ENCODE measurements at regions not wholly inside any gene's neighbourhood (a gene's known extent, or its start where the extent isn't known, plus 50 kb on each side); places are given as distances from the start of the nearest gene placed in this dataset.

DNA sequence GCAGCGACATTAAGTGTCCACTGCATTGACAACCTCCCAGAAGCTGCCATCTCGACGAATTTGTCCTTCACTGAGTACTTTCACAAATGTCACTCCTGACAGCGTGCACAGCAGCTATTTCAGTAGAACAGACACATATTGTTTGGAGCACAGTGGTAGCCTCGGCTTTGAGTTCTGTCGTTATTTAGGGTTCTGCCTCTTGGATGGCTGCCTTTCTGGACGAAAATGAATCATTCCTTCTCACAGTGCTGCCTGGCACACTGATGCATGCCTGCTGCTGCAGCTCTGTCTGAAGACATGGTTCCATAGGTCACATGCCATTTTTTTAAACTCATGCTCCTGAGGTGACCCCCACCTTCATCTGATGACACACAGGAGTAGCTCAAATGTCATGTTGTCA lies 477.0 kb downstream of the C6orf118 start:
- dilution Hi-C loops (cut with MboI; ENCODE audit: extremely low pct_ligation_motif_present, low sequenced_read_pairs): no loop called here
- Histone ChIP-seq H2AFZ (ENCODE audit: control insufficient read depth, low read length) (no peak overlapping the region), H3K4me1 (ENCODE audit: control insufficient read depth, extremely low read depth, insufficient read depth, low read length) (no peaks in the 10 kb centered on the region), H3K27ac (ENCODE audit: control insufficient read depth, insufficient read depth, low read length) (no peak overlapping the region), H3K4me2 (ENCODE audit: control insufficient read depth, extremely low read depth, insufficient read depth, low read depth, low read length) (no peak overlapping the region), H3K9ac (ENCODE audit: control insufficient read depth, extremely low read depth, insufficient read depth, low read length) (no peak overlapping the region), H3K79me2 (ENCODE audit: control insufficient read depth, insufficient read depth, low read length) (no peaks in the 10 kb centered on the region), H3K4me3 (ENCODE audit: control insufficient read depth in 2 of 3, extremely low read depth in 1 of 3, insufficient read depth in 2 of 3, low read depth in 1 of 3, low read length in 3 of 3) (no peak overlapping the region), H3K9me1 (ENCODE audit: control insufficient read depth, extremely low read depth, insufficient read depth, low read length) (no peaks in the 10 kb centered on the region), H3K9me3 (ENCODE audit: control insufficient read depth, low read depth, low read length) (no peaks in the 10 kb centered on the region), H4K20me1 (ENCODE audit: control insufficient read depth, extremely low read depth, insufficient read depth, low read length) (no peaks in the 10 kb centered on the region), H3K27me3 (ENCODE audit: control insufficient read depth, extremely low read depth, insufficient read depth, low read length) (no peaks in the 10 kb centered on the region), H3K36me3 (ENCODE audit: control insufficient read depth in 2 of 2, extremely low read depth in 1 of 2, insufficient read depth in 2 of 2, low read length in 2 of 2) (no peaks in the 10 kb centered on the region)
- FAIRE-seq (no peak), DNase-seq (ENCODE audit: low read depth, low spot score) (no peak)
- TF ChIP-seq, protein P1, sequence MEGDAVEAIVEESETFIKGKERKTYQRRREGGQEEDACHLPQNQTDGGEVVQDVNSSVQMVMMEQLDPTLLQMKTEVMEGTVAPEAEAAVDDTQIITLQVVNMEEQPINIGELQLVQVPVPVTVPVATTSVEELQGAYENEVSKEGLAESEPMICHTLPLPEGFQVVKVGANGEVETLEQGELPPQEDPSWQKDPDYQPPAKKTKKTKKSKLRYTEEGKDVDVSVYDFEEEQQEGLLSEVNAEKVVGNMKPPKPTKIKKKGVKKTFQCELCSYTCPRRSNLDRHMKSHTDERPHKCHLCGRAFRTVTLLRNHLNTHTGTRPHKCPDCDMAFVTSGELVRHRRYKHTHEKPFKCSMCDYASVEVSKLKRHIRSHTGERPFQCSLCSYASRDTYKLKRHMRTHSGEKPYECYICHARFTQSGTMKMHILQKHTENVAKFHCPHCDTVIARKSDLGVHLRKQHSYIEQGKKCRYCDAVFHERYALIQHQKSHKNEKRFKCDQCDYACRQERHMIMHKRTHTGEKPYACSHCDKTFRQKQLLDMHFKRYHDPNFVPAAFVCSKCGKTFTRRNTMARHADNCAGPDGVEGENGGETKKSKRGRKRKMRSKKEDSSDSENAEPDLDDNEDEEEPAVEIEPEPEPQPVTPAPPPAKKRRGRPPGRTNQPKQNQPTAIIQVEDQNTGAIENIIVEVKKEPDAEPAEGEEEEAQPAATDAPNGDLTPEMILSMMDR (optimal IDR thresholded peaks at IDR 0.05 in 1 of 3, IDR thresholded peaks at IDR 0.05 in 1 of 3, conservative IDR thresholded peaks at IDR 0.05 in 1 of 3; ENCODE audit: extremely low read depth in 1 of 3, insufficient read depth in 2 of 3, low read length in 3 of 3): no peak
- TF ChIP-seq EZH2 (IDR thresholded peaks at IDR 0.05; ENCODE audit: low read length): no peak

DNA sequence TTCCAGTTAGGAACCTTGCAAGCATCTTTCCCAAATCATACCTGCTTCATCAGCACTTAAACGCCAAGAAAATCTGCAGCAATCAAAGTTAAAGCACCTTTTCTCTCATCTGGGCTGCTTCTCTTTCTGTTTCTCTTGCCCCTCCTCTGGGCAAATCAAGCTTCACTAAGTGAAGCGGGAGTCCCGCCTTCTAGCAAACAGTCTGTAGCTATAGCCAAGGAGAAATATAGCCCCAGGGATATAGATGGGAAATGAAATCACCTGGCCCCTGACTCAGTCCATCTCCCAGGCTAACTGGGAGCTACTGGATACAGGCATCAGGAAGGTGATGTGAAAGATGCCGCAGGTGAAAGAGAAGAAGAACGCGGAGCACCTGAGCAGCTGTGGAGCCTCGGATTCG lies 481.9 kb downstream of the C6orf118 start:
- no peak overlapping the region for H3K9ac ChIP-seq (ENCODE audit: control insufficient read depth, extremely low read depth, insufficient read depth, low read length)
- DNase-seq (ENCODE audit: low read depth, low spot score) (no peak), FAIRE-seq (no peak)
- TF ChIP-seq, protein P1 (optimal IDR thresholded peaks at IDR 0.05 in 1 of 3, IDR thresholded peaks at IDR 0.05 in 1 of 3, conservative IDR thresholded peaks at IDR 0.05 in 1 of 3; ENCODE audit: extremely low read depth in 1 of 3, insufficient read depth in 2 of 3, low read length in 3 of 3): no peak
- TF ChIP-seq EZH2 (IDR thresholded peaks at IDR 0.05; ENCODE audit: low read length): no peak
- H3K79me2 ChIP-seq (ENCODE audit: control insufficient read depth, insufficient read depth, low read length): no peaks in the 10 kb centered on the region
- dilution Hi-C loops (cut with MboI; ENCODE audit: extremely low pct_ligation_motif_present, low sequenced_read_pairs): no loop called here
- H3K4me3 ChIP-seq (ENCODE audit: control insufficient read depth in 2 of 3, extremely low read depth in 1 of 3, insufficient read depth in 2 of 3, low read depth in 1 of 3, low read length in 3 of 3): no peak overlapping the region
- H3K27me3 ChIP-seq (ENCODE audit: control insufficient read depth, extremely low read depth, insufficient read depth, low read length): no peaks in the 10 kb centered on the region
- H3K27ac ChIP-seq (ENCODE audit: control insufficient read depth, insufficient read depth, low read length): no peak overlapping the region
- H3K4me2 ChIP-seq (ENCODE audit: control insufficient read depth, extremely low read depth, insufficient read depth, low read depth, low read length): no peak overlapping the region
- no peaks in the 10 kb centered on the region for H4K20me1 ChIP-seq (ENCODE audit: control insufficient read depth, extremely low read depth, insufficient read depth, low read length)
- no peak overlapping the region for H2AFZ ChIP-seq (ENCODE audit: control insufficient read depth, low read length)
- H3K9me3 ChIP-seq (ENCODE audit: control insufficient read depth, low read depth, low read length): peaks cover 6% of the 10 kb centered on the region
- H3K4me1 ChIP-seq (ENCODE audit: control insufficient read depth, extremely low read depth, insufficient read depth, low read length): no peaks in the 10 kb centered on the region
- no peaks in the 10 kb centered on the region for H3K9me1 ChIP-seq (ENCODE audit: control insufficient read depth, extremely low read depth, insufficient read depth, low read length)
- no peaks in the 10 kb centered on the region for H3K36me3 ChIP-seq (ENCODE audit: control insufficient read depth in 2 of 2, extremely low read depth in 1 of 2, insufficient read depth in 2 of 2, low read length in 2 of 2)

All from keratinocyte (primary cell).